ENCODE measurements at regions not wholly inside any gene's neighbourhood (a gene's known extent, or its start where the extent isn't known, plus 50 kb on each side); places are given as distances from the start of the nearest gene placed in this dataset.

DNA sequence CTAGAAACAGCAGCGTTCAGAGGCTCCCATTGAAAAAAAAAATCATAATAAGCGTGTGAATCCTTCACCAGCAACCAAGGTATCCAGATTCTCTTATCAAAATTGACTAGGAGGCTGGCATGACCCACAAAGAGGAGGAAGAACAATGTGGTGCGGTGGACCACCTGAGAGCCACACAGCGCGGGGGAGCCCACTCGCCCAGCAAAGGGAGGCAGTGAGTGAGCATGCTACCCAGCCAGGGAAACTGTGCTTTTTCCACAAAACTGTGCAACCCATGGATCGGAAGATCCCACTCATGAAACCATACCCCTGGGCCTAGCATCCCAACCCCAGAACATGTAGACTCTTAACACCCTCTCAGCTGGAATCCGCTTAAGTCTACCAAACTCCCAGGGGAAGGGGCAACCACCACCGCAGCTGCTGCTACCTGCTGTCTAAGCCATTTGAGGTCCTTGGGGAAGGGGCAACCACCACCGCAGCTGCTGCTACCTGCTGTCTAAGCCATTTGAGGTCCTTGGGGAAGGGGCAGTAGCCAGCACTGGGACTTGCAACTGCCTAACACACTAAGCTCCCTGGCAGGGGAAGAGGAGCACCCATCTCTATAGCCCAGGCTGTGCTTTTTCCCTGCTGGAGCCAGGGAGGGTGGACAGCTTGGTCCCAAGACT is 102.8 kb upstream of the CLDN18 start:
- TF ChIP-seq POLR2A (IDR thresholded peaks at IDR 0.05), result no peak
- TF ChIP-seq, protein P1, sequence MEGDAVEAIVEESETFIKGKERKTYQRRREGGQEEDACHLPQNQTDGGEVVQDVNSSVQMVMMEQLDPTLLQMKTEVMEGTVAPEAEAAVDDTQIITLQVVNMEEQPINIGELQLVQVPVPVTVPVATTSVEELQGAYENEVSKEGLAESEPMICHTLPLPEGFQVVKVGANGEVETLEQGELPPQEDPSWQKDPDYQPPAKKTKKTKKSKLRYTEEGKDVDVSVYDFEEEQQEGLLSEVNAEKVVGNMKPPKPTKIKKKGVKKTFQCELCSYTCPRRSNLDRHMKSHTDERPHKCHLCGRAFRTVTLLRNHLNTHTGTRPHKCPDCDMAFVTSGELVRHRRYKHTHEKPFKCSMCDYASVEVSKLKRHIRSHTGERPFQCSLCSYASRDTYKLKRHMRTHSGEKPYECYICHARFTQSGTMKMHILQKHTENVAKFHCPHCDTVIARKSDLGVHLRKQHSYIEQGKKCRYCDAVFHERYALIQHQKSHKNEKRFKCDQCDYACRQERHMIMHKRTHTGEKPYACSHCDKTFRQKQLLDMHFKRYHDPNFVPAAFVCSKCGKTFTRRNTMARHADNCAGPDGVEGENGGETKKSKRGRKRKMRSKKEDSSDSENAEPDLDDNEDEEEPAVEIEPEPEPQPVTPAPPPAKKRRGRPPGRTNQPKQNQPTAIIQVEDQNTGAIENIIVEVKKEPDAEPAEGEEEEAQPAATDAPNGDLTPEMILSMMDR (IDR thresholded peaks at IDR 0.05), result no peak
